IMR-90 (cell line): ENCODE measurements at regions not wholly inside any gene's neighbourhood (a gene's known extent, or its start where the extent isn't known, plus 50 kb on each side); places are given as distances from the start of the nearest gene placed in this dataset.

Source experiments
- ATAC-seq: fragments of 200-7000 bp; cut with Tn5 transposase; 2 replicates; pipeline ENCODE4 v1.9.1; 2020; ENCODE audit warnings: low read depth, mild to moderate bottlenecking, moderate library complexity
- BruUV-seq: library from RNA; stranded (reverse); fragments of 400-500 nt; replicated peaks from 2 replicates; lab custom pipeline; 2021; lab: Mats Ljungman, UMichigan
- CTCF ChIA-PET: fragments of 300-600 bp; formaldehyde crosslinking; extraction: SDS; loops from one replicate; lab custom pipeline; 2021; ENCODE audit warnings: antibody characterized with exemption; lab: Yijun Ruan, JAX
- POLR2A ChIA-PET: fragments of 300-600 bp; sonication (Branson Sonifier 250); formaldehyde crosslinking; loops from one replicate; lab custom pipeline; 2022; ENCODE audit warnings: antibody characterized with exemption; ENCODE audit not compliant: unreplicated experiment; lab: Charles Lee
- DNase-seq: peaks from one replicate; pipeline ENCODE4 v3.0.0; 2013
- H2AFZ ChIP-seq: replicated peaks from 2 replicates; pipeline ENCODE3; 2013; ENCODE audit warnings: low read length, mild to moderate bottlenecking; ENCODE audit not compliant: poor library complexity
- H2AK5ac ChIP-seq: 2 replicates; pipeline ENCODE4 v1.6.1; 2013; ENCODE audit warnings: low read depth, low read length, inconsistent platforms
- H2AK9ac ChIP-seq: replicated peaks from 2 replicates; pipeline ENCODE3; 2013; ENCODE audit warnings: mild to moderate bottlenecking, low read depth, low read length, moderate library complexity; ENCODE audit not compliant: poor library complexity
- H2BK120ac ChIP-seq: 2 replicates; pipeline ENCODE4 v1.6.1; 2013; ENCODE audit warnings: low read depth, low read length, inconsistent platforms
- H2BK15ac ChIP-seq: 3 replicates; pipeline ENCODE4 v1.6.1; 2013; ENCODE audit warnings: low read depth, low read length, inconsistent platforms
- H2BK20ac ChIP-seq: 2 replicates; pipeline ENCODE4 v1.6.1; 2013; ENCODE audit warnings: low read depth, mild to moderate bottlenecking, inconsistent platforms, low read length, moderate library complexity
- H2BK5ac ChIP-seq: 2 replicates; pipeline ENCODE4 v1.6.1; 2013; ENCODE audit warnings: mild to moderate bottlenecking, low read depth, low read length, inconsistent platforms; ENCODE audit not compliant: poor library complexity, severe bottlenecking
- H3K14ac ChIP-seq: replicated peaks from 2 replicates; pipeline ENCODE4 v1.6.1; 2013; ENCODE audit warnings: low read depth, low read length, inconsistent platforms
- H3K18ac ChIP-seq: 2 replicates; pipeline ENCODE4 v1.6.1; 2013; ENCODE audit warnings: low read depth, low read length, control low read depth
- H3K23ac ChIP-seq: 2 replicates; pipeline ENCODE4 v1.6.1; 2013; ENCODE audit warnings: low read depth, low read length, inconsistent platforms
- H3K27ac ChIP-seq: 2 replicates; pipeline ENCODE4 v1.5.1; 2013; ENCODE audit warnings: mild to moderate bottlenecking, control low read depth, low read length; ENCODE audit not compliant: insufficient read depth
- H3K27me3 ChIP-seq: 2 replicates; pipeline ENCODE4 v1.6.1; 2013; ENCODE audit warnings: low read length; ENCODE audit not compliant: control insufficient read depth, insufficient read depth
- H3K36me3 ChIP-seq: 2 replicates; pipeline ENCODE4 v1.6.1; 2013; ENCODE audit warnings: low read length, mixed read lengths; ENCODE audit not compliant: control insufficient read depth, insufficient read depth
- H3K4ac ChIP-seq: 2 replicates; pipeline ENCODE4 v1.6.1; 2013; ENCODE audit warnings: low read depth, low read length, inconsistent platforms
- H3K4me1 ChIP-seq: 2 replicates; pipeline ENCODE4 v1.6.1; 2013; ENCODE audit warnings: low read length, mixed read lengths; ENCODE audit not compliant: control insufficient read depth, insufficient read depth
- H3K4me2 ChIP-seq: 2 replicates; pipeline ENCODE4 v1.6.1; 2013; ENCODE audit warnings: low read depth, mild to moderate bottlenecking, control low read depth, low read length, moderate library complexity
- H3K4me3 ChIP-seq: 2 replicates; pipeline ENCODE4 v1.5.1; 2013; ENCODE audit warnings: low read depth, mild to moderate bottlenecking, control low read depth, low read length, moderate library complexity; ENCODE audit not compliant: insufficient read depth
- H3K56ac ChIP-seq: 2 replicates; pipeline ENCODE4 v1.6.1; 2013; ENCODE audit warnings: low read length, inconsistent platforms; ENCODE audit not compliant: insufficient read depth; ENCODE audit errors: extremely low read depth
- H3K79me1 ChIP-seq, 2 experiments: 2 replicates each; pipeline ENCODE4 v1.6.1; 2013; ENCODE audit warnings: low read length in 2 of 2, inconsistent platforms in 1 of 2, low read depth in 1 of 2
- H3K9ac ChIP-seq: 2 replicates; pipeline ENCODE4 v1.6.1; 2013; ENCODE audit warnings: low read depth, low read length, control low read depth
- H3K9me1 ChIP-seq: 2 replicates; pipeline ENCODE4 v1.6.1; 2013; ENCODE audit warnings: low read length, inconsistent platforms; ENCODE audit not compliant: insufficient read depth
- H3K9me3 ChIP-seq: 2 replicates; pipeline ENCODE4 v1.6.1; 2013; ENCODE audit warnings: low read length; ENCODE audit not compliant: control insufficient read depth, insufficient read depth
- H4K20me1 ChIP-seq: 2 replicates; pipeline ENCODE4 v1.6.1; 2013; ENCODE audit warnings: low read length, inconsistent platforms; ENCODE audit not compliant: insufficient read depth
- H4K5ac ChIP-seq: 2 replicates; pipeline ENCODE4 v1.6.1; 2013; ENCODE audit warnings: mild to moderate bottlenecking, low read depth, low read length, control low read depth
- H4K8ac ChIP-seq, 2 experiments: 2 replicates each; pipeline ENCODE4 v1.6.1; 2013; ENCODE audit warnings: low read depth in 2 of 2, low read length in 2 of 2, control low read depth in 1 of 2, inconsistent platforms in 1 of 2
- H4K91ac ChIP-seq: 2 replicates; pipeline ENCODE4 v1.6.1; 2013; ENCODE audit warnings: low read depth, low read length, inconsistent platforms; ENCODE audit not compliant: insufficient read depth
- BHLHE40 ChIP-seq: fragments of 150-350 bp; IDR thresholded peaks from 2 replicates; pipeline ENCODE4 v1.6.1; 2016; ENCODE audit warnings: mild to moderate bottlenecking, low read depth, low read length
- CEBPB ChIP-seq: IDR thresholded peaks from 2 replicates; pipeline ENCODE4 v1.6.1; 2012; ENCODE audit warnings: low read depth, low read length, improper control_type of control experiment
- CHD1 ChIP-seq: IDR thresholded peaks from 2 replicates; pipeline ENCODE4 v1.6.1; 2012; ENCODE audit warnings: low read depth, low read length, improper control_type of control experiment
- ELK1 ChIP-seq: fragments of 150-350 bp; IDR thresholded peaks from 2 replicates; pipeline ENCODE4 v1.6.1; 2016; ENCODE audit warnings: low read depth, mild to moderate bottlenecking, low read length, moderate library complexity, borderline replicate concordance
- FOS ChIP-seq: fragments of 150-350 bp; IDR thresholded peaks from 2 replicates; pipeline ENCODE4 v1.6.1; 2016; ENCODE audit warnings: low read depth, low read length
- MAFK ChIP-seq: IDR thresholded peaks from 2 replicates; pipeline ENCODE4 v1.6.1; 2012; ENCODE audit warnings: low read depth, low read length, improper control_type of control experiment
- MAZ ChIP-seq: IDR thresholded peaks from 2 replicates; pipeline ENCODE4 v1.6.1; 2012; ENCODE audit warnings: low read depth, mild to moderate bottlenecking, low read length, improper control_type of control experiment, moderate library complexity, borderline replicate concordance
- MXI1 ChIP-seq: IDR thresholded peaks from 2 replicates; pipeline ENCODE4 v1.6.1; 2012; ENCODE audit warnings: low read depth, mild to moderate bottlenecking, low read length, moderate library complexity, borderline replicate concordance
- POLR2A ChIP-seq: IDR thresholded peaks from 2 replicates; pipeline ENCODE4 v1.6.1; 2012; ENCODE audit warnings: mild to moderate bottlenecking, low read depth, low read length
- RAD21 ChIP-seq: IDR thresholded peaks from 2 replicates; pipeline ENCODE4 v1.6.1; 2012; ENCODE audit warnings: low read length, improper control_type of control experiment
- RCOR1 ChIP-seq: IDR thresholded peaks from 2 replicates; pipeline ENCODE4 v1.6.1; 2012; ENCODE audit warnings: mild to moderate bottlenecking, low read length, improper control_type of control experiment; ENCODE audit not compliant: insufficient replicate concordance
- RFX5 ChIP-seq: IDR thresholded peaks from 2 replicates; pipeline ENCODE4 v1.8.0; 2012; ENCODE audit warnings: low read depth, mild to moderate bottlenecking, low read length, moderate library complexity
- SMC3 ChIP-seq: fragments of 150-350 bp; IDR thresholded peaks from 2 replicates; pipeline ENCODE4 v1.6.1; 2016; ENCODE audit warnings: low read depth, mild to moderate bottlenecking, antibody characterized with exemption, low read length, moderate library complexity
- USF2 ChIP-seq: fragments of 150-350 bp; IDR thresholded peaks from 2 replicates; pipeline ENCODE4 v1.6.1; 2017; ENCODE audit warnings: mild to moderate bottlenecking, antibody characterized with exemption, low read length, low read depth
- WGBS, 2 experiments: methylation state at CpG; one replicate each; pipeline versions ENCODE4 v1.1.5 to v1.1.7; 2013; ENCODE audit warnings: missing lambda C conversion rate in 2 of 2; ENCODE audit not compliant: insufficient read length in 1 of 2; ENCODE audit errors: extremely low coverage in 2 of 2; 5-methylcytosine and 5-hydroxymethylcytosine counted together
- dilution Hi-C: fragments of 300-500 bp; cut with HindIII; formaldehyde crosslinking; loops from one replicate; pipeline ENCODE4 v1.14.3; 2018; ENCODE audit warnings: low sequenced_read_pairs; ENCODE audit not compliant: unreplicated experiment
- in situ Hi-C: fragments of 300-500 bp; cut with MboI; formaldehyde crosslinking; loops from 3 replicates; pipeline ENCODE4 v1.14.3; 2019; ENCODE audit warnings: low sequenced_read_pairs, inconsistent platforms, mixed read lengths
- intact Hi-C: fragments of 100-400 bp; cut with micrococcal nuclease; formaldehyde crosslinking; loops from 2 replicates; pipeline ENCODE4 v1.10.0; 2022

- POLR2A ChIA-PET, result no interaction called here
- peak overlapping the region; percentile 90 for H2AFZ ChIP-seq
- H3K27ac ChIP-seq, result peak overlapping the region; percentile 67
- no peak for TF ChIP-seq ELK1
- peak; percentile 97 for TF ChIP-seq RAD21
- TF ChIP-seq RCOR1, result peak; percentile 17
- TF ChIP-seq CEBPB, result peak; percentile 62
- TF ChIP-seq SMC3, result peak; percentile 98
- TF ChIP-seq FOS, result no peak
- no peak for TF ChIP-seq USF2
- no peak; the same call in 1 of the 2 replicates for TF ChIP-seq MAFK
- peak; percentile 60 for TF ChIP-seq BHLHE40
- 0 out of 2 replicates have a peak, but pooled peaks have one; percentile 46 for TF ChIP-seq CHD1
- TF ChIP-seq MAZ, result no peak; the same call in 1 of the 2 replicates
- TF ChIP-seq MXI1, result peak; percentile 23; the same call in 1 of the 2 replicates
- TF ChIP-seq POLR2A, result no peak
- 0 out of 2 replicates have a peak, but pooled peaks have one; percentile 3 for TF ChIP-seq RFX5
These were observed 71.7 kb upstream of the ETS2 start for GRCh38 chr21:38733972-38734546.

More at GRCh38 chr21:38733972-38734546, 71.7 kb upstream of the ETS2 start:
- Histone ChIP-seq H3K36me3 (no peaks in the 10 kb centered on the region), H2BK15ac (peak overlapping the region; percentile 40; the same call in 1 of the 3 replicates), H3K27me3 (peaks cover 5% of the 10 kb centered on the region; the same call in 1 of the 2 replicates), H2AK5ac (0 out of 2 replicates have a peak overlapping the region, but pooled peaks have one; percentile 21), H2BK5ac (peak overlapping the region; percentile 47), H4K91ac (peak overlapping the region; percentile 68), H2BK120ac (peak overlapping the region; percentile 96), H4K20me1 (no peaks in the 10 kb centered on the region), H3K9me1 (no peaks in the 10 kb centered on the region), H3K14ac (peak overlapping the region; percentile 58), H3K4me3 (peak overlapping the region; percentile 43), H3K4ac (peak overlapping the region; percentile 78), H4K8ac (peak overlapping the region; percentile 0 to 50; a peak in 3 of 4 replicates), H3K18ac (peak overlapping the region; percentile 72), H2BK20ac (peak overlapping the region; percentile 96), H3K4me1 (no peaks in the 10 kb centered on the region), H3K9ac (peak overlapping the region; percentile 43), H4K5ac (peak overlapping the region; percentile 41; the same call in 1 of the 2 replicates), H3K9me3 (no peaks in the 10 kb centered on the region), H3K79me1 (no peaks in the 10 kb centered on the region), H2AK9ac (peak overlapping the region; percentile 49), H3K4me2 (peak overlapping the region; percentile 87), H3K23ac (peak overlapping the region; percentile 61; the same call in 1 of the 2 replicates), H3K56ac (peak overlapping the region; percentile 40; the same call in 1 of the 2 replicates)
- DNase-seq, result peak; percentile 80
- 0% methylated on average over 10 of the region's 30 CpGs; no CpG with 5 or more reads in 1 of the 2 experiments for WGBS, 2 experiments
- dilution Hi-C loops (no loop called here), in situ Hi-C loops (loop anchor here (10.0 kb wide), 1 partner anchor 391 kb away; no protein-coding TSS in a partner anchor), intact Hi-C loops (loop anchor here (1.0 to 10.0 kb wide), 7 partner anchors 34 to 404 kb away; partner anchors contain the start of gene ETS2)
- CTCF ChIA-PET, result interaction anchor here (0.6 to 3.3 kb wide), 5 partner anchors 21 to 404 kb away, joined by 3 to 18 read pairs (median 4); no protein-coding TSS in a partner anchor
- no TSS peak for BruUV-seq
- ATAC-seq, result peak; percentile 99
